G401.6 (cell line): ENCODE measurements at regions not wholly inside any gene's neighbourhood (a gene's known extent, or its start where the extent isn't known, plus 50 kb on each side); places are given as distances from the start of the nearest gene placed in this dataset.
"Not testable (repeated sequence)": the region's sequence is repeated elsewhere in the genome, so short reads cannot be mapped to it uniquely, and the experiment has no call there.

Experiments used
- FAIRE-seq: peaks from 2 replicates; lab custom pipeline; 2012; peaks lifted over from hg19 to GRCh38; lab: Jason Lieb, UNC

GRCh38 chr7:153529651-153530165 lies 522.5 kb upstream of the DPP6 start:
- FAIRE-seq = no peak

GRCh38 chr7:153530441-153530840 lies 521.8 kb upstream of the DPP6 start:
- no peak for FAIRE-seq

GRCh38 chr7:153532326-153532725 lies 519.9 kb upstream of the DPP6 start:
- no peak for FAIRE-seq

- no peak for FAIRE-seq
Observed at GRCh38 chr7:153537271-153537670, 514.9 kb upstream of the DPP6 start.

GRCh38 chr7:153541903-153542302 lies 510.3 kb upstream of the DPP6 start:
- no peak for FAIRE-seq

- no peak for FAIRE-seq
Observed at GRCh38 chr7:153543232-153543631, 509.0 kb upstream of the DPP6 start.

GRCh38 chr7:153550173-153550572 lies 502.0 kb upstream of the DPP6 start:
- FAIRE-seq = no peak

- FAIRE-seq = no peak
Observed at GRCh38 chr7:153564391-153564790, 487.8 kb upstream of the DPP6 start.

GRCh38 chr7:153566324-153566723 lies 485.9 kb upstream of the DPP6 start:
- FAIRE-seq = no peak

GRCh38 chr7:153567426-153567825 lies 484.8 kb upstream of the DPP6 start:
- FAIRE-seq = no peak

- FAIRE-seq = not testable (repeated sequence)
Observed at GRCh38 chr7:153569520-153569919, 482.7 kb upstream of the DPP6 start.

GRCh38 chr7:153576096-153576495 lies 476.1 kb upstream of the DPP6 start:
- FAIRE-seq = no peak

GRCh38 chr7:153581419-153581818 lies 470.8 kb upstream of the DPP6 start:
- FAIRE-seq = no peak

- no peak for FAIRE-seq
Observed at GRCh38 chr7:153584132-153584531, 468.1 kb upstream of the DPP6 start.

- FAIRE-seq = no peak
Observed at GRCh38 chr7:153588586-153588985, 463.6 kb upstream of the DPP6 start.

GRCh38 chr7:153590136-153590535 lies 462.1 kb upstream of the DPP6 start:
- FAIRE-seq = no peak

- FAIRE-seq = no peak
Observed at GRCh38 chr7:153590571-153590970, 461.6 kb upstream of the DPP6 start.

GRCh38 chr7:153607354-153607753 lies 444.8 kb upstream of the DPP6 start:
- FAIRE-seq = no peak

GRCh38 chr7:153616711-153617325 lies 435.4 kb upstream of the DPP6 start:
- no peak for FAIRE-seq

- no peak for FAIRE-seq
Observed at GRCh38 chr7:153627323-153627722, 424.9 kb upstream of the DPP6 start.

GRCh38 chr7:153628406-153628805 lies 423.8 kb upstream of the DPP6 start:
- no peak for FAIRE-seq

- FAIRE-seq = no peak
Observed at GRCh38 chr7:153628825-153629224, 423.4 kb upstream of the DPP6 start.

GRCh38 chr7:153638821-153639435 lies 413.3 kb upstream of the DPP6 start:
- no peak for FAIRE-seq

- no peak for FAIRE-seq
Observed at GRCh38 chr7:153640586-153640985, 411.6 kb upstream of the DPP6 start.
